BLaER1 treated with 17β-estradiol and CSF1 and Interleukin-3, amounts not matched to agents 10 nM and 100 nM (cell line): ENCODE measurements at regions not wholly inside any gene's neighbourhood (a gene's known extent, or its start where the extent isn't known, plus 50 kb on each side); places are given as distances from the start of the nearest gene placed in this dataset.
"Not testable (repeated sequence)": the region's sequence is repeated elsewhere in the genome, so short reads cannot be mapped to it uniquely, and the experiment has no call there.

ENCODE experiments used
- H3K27ac ChIP-seq, 11 experiments: shearing (Covaris generic); formaldehyde crosslinking; 2 replicates each; pipeline ENCODE4 v1.8.1; 2022
- H3K27me3 ChIP-seq, 11 experiments: shearing (Covaris generic); formaldehyde crosslinking; 2 replicates each; pipeline ENCODE4 v1.8.1; 2022
- H3K36me3 ChIP-seq, 11 experiments: shearing (Covaris generic); formaldehyde crosslinking; 2 replicates each; pipeline ENCODE4 v1.8.1; 2022
- H3K4me1 ChIP-seq, 10 experiments: shearing (Covaris generic); formaldehyde crosslinking; 2 replicates each; pipeline ENCODE4 v1.8.1; 2022
- H3K4me2 ChIP-seq, 11 experiments: shearing (Covaris generic); formaldehyde crosslinking; 2 replicates each; pipeline ENCODE4 v1.8.1; 2022
- H3K4me3 ChIP-seq, 10 experiments: shearing (Covaris generic); formaldehyde crosslinking; 2 replicates each; pipeline ENCODE4 v1.8.1; 2022
- H3K9ac ChIP-seq, 11 experiments: shearing (Covaris generic); formaldehyde crosslinking; 2 replicates each; pipeline ENCODE4 v1.8.1; 2022
- H3K9me3 ChIP-seq, 11 experiments: shearing (Covaris generic); formaldehyde crosslinking; replicated peaks in 1 of 11; 2 replicates each; pipeline ENCODE4 v1.8.1; 2022
- H4K20me1 ChIP-seq, 11 experiments: shearing (Covaris generic); formaldehyde crosslinking; 2 replicates each; pipeline ENCODE4 v1.8.1; 2022
- Cebpa-rat ChIP-seq, 11 experiments: shearing (Covaris generic); IDR thresholded peaks; 2 replicates each; pipeline ENCODE4 v1.8.1; 2022

- no peak overlapping the region for H3K4me3 ChIP-seq
- peak overlapping the region; percentile 2 to 73 (median 67); a peak in 21 of 22 replicates for H3K4me2 ChIP-seq
- no peaks in the 10 kb centered on the region for H3K27me3 ChIP-seq
- peaks cover 18 to 34% (median 27%) of the 10 kb centered on the region in 11 experiments for H3K9me3 ChIP-seq
- no peak overlapping the region for H3K27ac ChIP-seq
- H3K9ac ChIP-seq = no peak overlapping the region
- 0 out of 22 replicates have a peak, but pooled peaks cover 0 to 6% (median 0%) of the 10 kb centered on the region in 11 experiments for H3K36me3 ChIP-seq
- TF ChIP-seq Cebpa-rat (IDR thresholded peaks at IDR 0.05) = no peak
- no peaks in the 10 kb centered on the region for H4K20me1 ChIP-seq
- peaks cover 15 to 26% (median 22%) of the 10 kb centered on the region in 10 experiments for H3K4me1 ChIP-seq
Measured at GRCh38 chr11:70892889-70893288, 359.5 kb downstream of the SHANK2 start.

- Histone ChIP-seq H3K4me3 (no peak overlapping the region), H3K4me1 (peaks cover 6 to 20% (median 15%) of the 10 kb centered on the region in 10 experiments; a peak in 18 of 20 replicates), H3K27ac (no peak overlapping the region), H3K9ac (no peak overlapping the region), H4K20me1 (no peaks in the 10 kb centered on the region), H3K36me3 (0 out of 22 replicates have a peak, but pooled peaks cover 0 to 6% (median 0%) of the 10 kb centered on the region in 11 experiments), H3K27me3 (no peaks in the 10 kb centered on the region), H3K4me2 (no peak overlapping the region), H3K9me3 (peaks cover 32 to 41% (median 37%) of the 10 kb centered on the region in 11 experiments)
- TF ChIP-seq Cebpa-rat (IDR thresholded peaks at IDR 0.05) = no peak
Measured at GRCh38 chr11:70894566-70895365, 357.6 kb downstream of the SHANK2 start.

GRCh38 chr11:70895366-70895670 lies 357.1 kb downstream of the SHANK2 start:
- H4K20me1 ChIP-seq = no peaks in the 10 kb centered on the region
- H3K27me3 ChIP-seq = no peaks in the 10 kb centered on the region
- H3K4me3 ChIP-seq = no peak overlapping the region
- no peak for TF ChIP-seq Cebpa-rat (IDR thresholded peaks at IDR 0.05)
- H3K27ac ChIP-seq = no peak overlapping the region
- 0 out of 22 replicates have a peak, but pooled peaks cover 0 to 6% (median 0%) of the 10 kb centered on the region in 11 experiments for H3K36me3 ChIP-seq
- H3K9me3 ChIP-seq = peaks cover 32 to 41% (median 37%) of the 10 kb centered on the region in 11 experiments
- H3K4me2 ChIP-seq = no peak overlapping the region
- H3K4me1 ChIP-seq = peaks cover 6 to 20% (median 15%) of the 10 kb centered on the region in 10 experiments; a peak in 18 of 20 replicates
- H3K9ac ChIP-seq = no peak overlapping the region

- no peaks in the 10 kb centered on the region for H3K27me3 ChIP-seq
Measured at GRCh38 chr11:70897429-70897828, 354.9 kb downstream of the SHANK2 start.

GRCh38 chr11:70899616-70900015 lies 352.8 kb downstream of the SHANK2 start:
- H3K9ac ChIP-seq = no peak overlapping the region
- H3K27ac ChIP-seq = no peak overlapping the region
- H3K9me3 ChIP-seq = peaks cover 32 to 41% (median 37%) of the 10 kb centered on the region in 11 experiments
- H3K27me3 ChIP-seq = no peaks in the 10 kb centered on the region
- no peaks in the 10 kb centered on the region for H4K20me1 ChIP-seq
- no peak overlapping the region for H3K4me2 ChIP-seq
- TF ChIP-seq Cebpa-rat (IDR thresholded peaks at IDR 0.05) = no peak
- no peak overlapping the region for H3K4me3 ChIP-seq
- H3K36me3 ChIP-seq = 0 out of 22 replicates have a peak, but pooled peaks cover 0 to 6% (median 0%) of the 10 kb centered on the region in 11 experiments
- peaks cover 18 to 28% (median 21%) of the 10 kb centered on the region in 10 experiments for H3K4me1 ChIP-seq

More at GRCh38 chr11:70897429-70897828, 354.9 kb downstream of the SHANK2 start:
- 0 out of 22 replicates have a peak, but pooled peaks cover 0 to 6% (median 0%) of the 10 kb centered on the region in 11 experiments for H3K36me3 ChIP-seq
- peaks cover 17 to 26% (median 23%) of the 10 kb centered on the region in 10 experiments for H3K4me1 ChIP-seq
- H3K27ac ChIP-seq = no peak overlapping the region
- no peak overlapping the region for H3K4me2 ChIP-seq
- no peak for TF ChIP-seq Cebpa-rat (IDR thresholded peaks at IDR 0.05)
- no peaks in the 10 kb centered on the region for H4K20me1 ChIP-seq
- no peak overlapping the region for H3K4me3 ChIP-seq
- peaks cover 32 to 41% (median 37%) of the 10 kb centered on the region in 11 experiments for H3K9me3 ChIP-seq
- no peak overlapping the region for H3K9ac ChIP-seq

- Histone ChIP-seq H3K4me2 (no peak overlapping the region), H3K4me3 (no peak overlapping the region), H3K9me3 (peaks cover 32 to 49% (median 37%) of the 10 kb centered on the region in 11 experiments), H3K36me3 (0 out of 22 replicates have a peak, but pooled peaks cover 0 to 6% (median 0%) of the 10 kb centered on the region in 11 experiments), H3K27me3 (no peaks in the 10 kb centered on the region), H3K4me1 (peaks cover 18 to 28% (median 21%) of the 10 kb centered on the region in 10 experiments), H3K27ac (no peak overlapping the region), H3K9ac (no peak overlapping the region), H4K20me1 (no peaks in the 10 kb centered on the region)
- TF ChIP-seq Cebpa-rat (IDR thresholded peaks at IDR 0.05) = no peak
Measured at GRCh38 chr11:70900540-70900939, 351.8 kb downstream of the SHANK2 start.

GRCh38 chr11:70901951-70902521 lies 350.3 kb downstream of the SHANK2 start:
- Histone ChIP-seq H3K4me2 (peak overlapping the region; percentile 50 to 87 (median 73)), H3K9ac (peak overlapping the region in 2 of 11 experiments; percentile 7 to 12; a peak in 2 of 22 replicates), H3K9me3 (peaks cover 26 to 40% (median 28%) of the 10 kb centered on the region in 11 experiments), H3K27ac (peak overlapping the region in 9 of 11 experiments; percentile 14 to 73 (median 56); a peak in 14 of 22 replicates), H3K4me1 (peaks cover 18 to 28% (median 21%) of the 10 kb centered on the region in 10 experiments), H3K36me3 (0 out of 22 replicates have a peak, but pooled peaks cover 0 to 3% (median 0%) of the 10 kb centered on the region in 11 experiments), H3K4me3 (no peak overlapping the region), H4K20me1 (no peaks in the 10 kb centered on the region), H3K27me3 (no peaks in the 10 kb centered on the region)
- 0 out of 22 replicates have a peak, but pooled peaks of 1 of the 11 experiments have one; percentile 16 for TF ChIP-seq Cebpa-rat (IDR thresholded peaks at IDR 0.05)

- H3K4me3 ChIP-seq, H3K27ac ChIP-seq, H3K27me3 ChIP-seq, H3K9ac ChIP-seq, H4K20me1 ChIP-seq, H3K36me3 ChIP-seq: not testable (repeated sequence)
- H3K4me2 ChIP-seq = peak overlapping the region in 3 of 11 experiments; percentile 5 to 79 (median 75); a peak in 2 of 22 replicates
- H3K4me1 ChIP-seq = peaks cover 18 to 28% (median 22%) of the 10 kb centered on the region in 10 experiments
- H3K9me3 ChIP-seq = peaks cover 14 to 28% (median 16%) of the 10 kb centered on the region in 11 experiments
Measured at GRCh38 chr11:70903229-70903628, 349.1 kb downstream of the SHANK2 start.

GRCh38 chr11:70906101-70906500 lies 346.3 kb downstream of the SHANK2 start:
- no peak for TF ChIP-seq Cebpa-rat (IDR thresholded peaks at IDR 0.05)

More at GRCh38 chr11:70906101-70906500, 346.3 kb downstream of the SHANK2 start:
- Histone ChIP-seq H3K36me3 (no peaks in the 10 kb centered on the region), H3K9ac (no peak overlapping the region), H3K27ac (no peak overlapping the region), H3K4me1 (peaks cover 18 to 28% (median 22%) of the 10 kb centered on the region in 10 experiments), H3K9me3 (peaks cover 0 to 9% (median 0%) of the 10 kb centered on the region in 11 experiments; a peak in 2 of 22 replicates), H3K27me3 (no peaks in the 10 kb centered on the region), H3K4me3 (no peak overlapping the region), H4K20me1 (no peaks in the 10 kb centered on the region; a peak in 1 of 22 replicates), H3K4me2 (no peak overlapping the region)
